Neural cell (in vitro differentiated cells): ENCODE measurements at regions not wholly inside any gene's neighbourhood (a gene's known extent, or its start where the extent isn't known, plus 50 kb on each side); places are given as distances from the start of the nearest gene placed in this dataset.

Experiments
- EZH2 ChIP-seq: fragments of 200-600, 300-800 bp; shearing (Covaris generic), sonication (generic); IDR thresholded peaks from 2 replicates; pipeline ENCODE4 v1.6.1; 2014; ENCODE audit warnings: antibody characterized with exemption, low read length, borderline replicate concordance, mild to moderate bottlenecking; ENCODE audit not compliant: insufficient read depth, poor library complexity, severe bottlenecking
- POLR2AphosphoS5 ChIP-seq: IDR thresholded peaks from 2 replicates; pipeline ENCODE4 v1.6.1; 2012
- RAD21 ChIP-seq: fragments of 450-650 bp; conservative IDR thresholded peaks from 2 replicates; pipeline ENCODE4 v1.6.1; 2014; ENCODE audit warnings: antibody characterized with exemption, mild to moderate bottlenecking, moderate library complexity
- TAF1 ChIP-seq: IDR thresholded peaks from 2 replicates; pipeline ENCODE4 v1.6.1; 2012; ENCODE audit warnings: low read depth
- TF ChIP-seq, protein P1 (sequence below): fragments of 450-650 bp; IDR thresholded peaks from 2 replicates; pipeline ENCODE4 v1.5.1; 2014; ENCODE audit warnings: antibody characterized with exemption, mild to moderate bottlenecking, moderate library complexity; ENCODE audit not compliant: poor library complexity, severe bottlenecking

DNA sequence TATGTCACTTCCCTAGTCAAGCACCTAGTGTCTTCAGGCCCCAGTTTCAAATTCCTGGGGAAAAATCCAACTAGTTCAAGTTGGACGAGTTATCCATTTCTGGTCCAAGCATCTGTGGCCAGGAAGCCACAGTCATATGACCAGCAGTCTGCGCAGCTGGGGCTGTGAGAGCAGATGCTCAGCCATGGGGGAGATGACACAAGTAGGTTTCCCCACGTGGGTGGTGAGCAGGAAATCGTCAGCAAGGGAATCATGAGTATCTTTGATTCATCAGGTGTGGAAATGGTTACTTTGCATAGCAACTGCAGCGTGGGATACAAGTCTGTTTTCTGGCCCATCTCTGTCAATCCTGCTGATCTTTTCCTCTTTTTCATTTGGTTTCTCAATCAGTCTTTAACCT is 185.3 kb downstream of the C11orf91 start:
- TF ChIP-seq, protein P1, sequence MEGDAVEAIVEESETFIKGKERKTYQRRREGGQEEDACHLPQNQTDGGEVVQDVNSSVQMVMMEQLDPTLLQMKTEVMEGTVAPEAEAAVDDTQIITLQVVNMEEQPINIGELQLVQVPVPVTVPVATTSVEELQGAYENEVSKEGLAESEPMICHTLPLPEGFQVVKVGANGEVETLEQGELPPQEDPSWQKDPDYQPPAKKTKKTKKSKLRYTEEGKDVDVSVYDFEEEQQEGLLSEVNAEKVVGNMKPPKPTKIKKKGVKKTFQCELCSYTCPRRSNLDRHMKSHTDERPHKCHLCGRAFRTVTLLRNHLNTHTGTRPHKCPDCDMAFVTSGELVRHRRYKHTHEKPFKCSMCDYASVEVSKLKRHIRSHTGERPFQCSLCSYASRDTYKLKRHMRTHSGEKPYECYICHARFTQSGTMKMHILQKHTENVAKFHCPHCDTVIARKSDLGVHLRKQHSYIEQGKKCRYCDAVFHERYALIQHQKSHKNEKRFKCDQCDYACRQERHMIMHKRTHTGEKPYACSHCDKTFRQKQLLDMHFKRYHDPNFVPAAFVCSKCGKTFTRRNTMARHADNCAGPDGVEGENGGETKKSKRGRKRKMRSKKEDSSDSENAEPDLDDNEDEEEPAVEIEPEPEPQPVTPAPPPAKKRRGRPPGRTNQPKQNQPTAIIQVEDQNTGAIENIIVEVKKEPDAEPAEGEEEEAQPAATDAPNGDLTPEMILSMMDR, result no peak
- no peak for TF ChIP-seq RAD21
- TF ChIP-seq EZH2, result no peak
- no peak for TF ChIP-seq POLR2AphosphoS5
- no peak for TF ChIP-seq TAF1
